GM23338 (cell line): ENCODE measurements at regions not wholly inside any gene's neighbourhood (a gene's known extent, or its start where the extent isn't known, plus 50 kb on each side); places are given as distances from the start of the nearest gene placed in this dataset.
"Not testable (repeated sequence)": the region's sequence is repeated elsewhere in the genome, so short reads cannot be mapped to it uniquely, and the experiment has no call there.

Experiments used
- CTCF ChIP-seq, 2 experiments: fragments of 200-600 bp in 1 of 2; sonication (generic) in 1 of 2; conservative IDR thresholded peaks; 2 replicates each; pipeline versions ENCODE4 v1.5.1 to v1.6.1; 2016 to 2017; ENCODE audit warnings: antibody characterized with exemption in 2 of 2, low read depth in 2 of 2, mild to moderate bottlenecking in 2 of 2, moderate library complexity in 1 of 2
- JUNB ChIP-seq: IDR thresholded peaks from one replicate; pipeline ENCODE4 v1.6.1; 2016; ENCODE audit warnings: antibody characterized with exemption; ENCODE audit not compliant: unreplicated experiment
- POLR2AphosphoS5 ChIP-seq: IDR thresholded peaks from 2 replicates; pipeline ENCODE4 v1.6.1; 2016; ENCODE audit warnings: antibody characterized with exemption, low read depth
- REST ChIP-seq: IDR thresholded peaks from one replicate; pipeline ENCODE4 v1.6.1; 2018; ENCODE audit warnings: antibody characterized with exemption; ENCODE audit not compliant: unreplicated experiment
- STAT1 ChIP-seq: IDR thresholded peaks from one replicate; pipeline ENCODE4 v1.6.1; 2016; ENCODE audit warnings: antibody characterized with exemption; ENCODE audit not compliant: unreplicated experiment
- ZNF331 ChIP-seq: fragments of 250-450 bp; sonication (Bioruptor Pico); IDR thresholded peaks from 2 replicates; pipeline ENCODE4 v1.5.0; 2020; ENCODE audit warnings: low read depth, mild to moderate bottlenecking, moderate library complexity

- not testable (repeated sequence) for TF ChIP-seq CTCF (conservative IDR thresholded peaks at IDR 0.05; ENCODE audit: low read depth in 2 of 2); REST; POLR2AphosphoS5; STAT1; JUNB; ZNF331 (CRISPR knock-in tag)
Measured at GRCh38 chr6:118380620-118381019, 167.5 kb upstream of the PLN start.
